ENCODE measurements at regions not wholly inside any gene's neighbourhood (a gene's known extent, or its start where the extent isn't known, plus 50 kb on each side); places are given as distances from the start of the nearest gene placed in this dataset.

- H3K4me3 ChIP-seq (replicated peaks in 1 of 3; ENCODE audit: insufficient read depth in 1 of 3, low read depth in 1 of 3, low read length in 3 of 3) = no peak overlapping the region
- H3K27ac ChIP-seq (ENCODE audit: insufficient read depth, low read depth, low read length) = no peak overlapping the region
- dilution Hi-C loops (cut with MboI; ENCODE audit: extremely low pct_ligation_motif_present, low sequenced_read_pairs) = no loop called here
- no peak overlapping the region for H3K4me2 ChIP-seq (ENCODE audit: insufficient read depth, low read length)
- BruUV-seq (replicated peaks) = no TSS peak
- H3K79me2 ChIP-seq (ENCODE audit: control insufficient read depth, insufficient read depth, low read length) = no peaks in the 10 kb centered on the region
- H3K4me1 ChIP-seq (ENCODE audit: control insufficient read depth, extremely low read depth, insufficient read depth, low read length) = no peaks in the 10 kb centered on the region
- FAIRE-seq = no peak
- no peaks in the 10 kb centered on the region for H3K9me1 ChIP-seq (replicated peaks; ENCODE audit: control insufficient read depth, extremely low read depth, insufficient read depth, low read length)
- no peak overlapping the region for H2AFZ ChIP-seq (ENCODE audit: low read depth, low read length)
- no peak for TF ChIP-seq CTCF (IDR thresholded peaks at IDR 0.05; ENCODE audit: extremely low read depth in 1 of 2, insufficient read depth in 1 of 2, low read depth in 1 of 2, low read length in 2 of 2)
- no peak for TF ChIP-seq POLR2A (IDR thresholded peaks at IDR 0.05; ENCODE audit: low read depth, low read length)
- TF ChIP-seq JUN (IDR thresholded peaks at IDR 0.05; ENCODE audit: borderline replicate concordance, insufficient read depth, insufficient read length, low read depth) = no peak
- TF ChIP-seq, protein P1, sequence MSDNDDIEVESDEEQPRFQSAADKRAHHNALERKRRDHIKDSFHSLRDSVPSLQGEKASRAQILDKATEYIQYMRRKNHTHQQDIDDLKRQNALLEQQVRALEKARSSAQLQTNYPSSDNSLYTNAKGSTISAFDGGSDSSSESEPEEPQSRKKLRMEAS (IDR thresholded peaks at IDR 0.05; ENCODE audit: insufficient read depth, insufficient read length) = no peak
- no peak for TF ChIP-seq EZH2 (IDR thresholded peaks at IDR 0.05; ENCODE audit: borderline replicate concordance, low read depth, low read length, severe bottlenecking)
- no peak for TF ChIP-seq MYC (IDR thresholded peaks at IDR 0.05; ENCODE audit: low read depth, low read length)
- TF ChIP-seq FOS (IDR thresholded peaks at IDR 0.05; ENCODE audit: borderline replicate concordance, insufficient read depth, low read length) = no peak
- no peak for TF ChIP-seq POLR2AphosphoS5 (IDR thresholded peaks at IDR 0.05; ENCODE audit: insufficient read depth, low read depth, low read length)
- no peak for TF ChIP-seq GATA2 (IDR thresholded peaks at IDR 0.05; ENCODE audit: insufficient read depth, insufficient read length, low read depth, low read length)
- no peaks in the 10 kb centered on the region for H4K20me1 ChIP-seq (replicated peaks; ENCODE audit: control insufficient read depth, extremely low read depth, insufficient read depth, low read length)
- intact Hi-C loops (cut with micrococcal nuclease) = no loop called here
- H3K27me3 ChIP-seq (ENCODE audit: control insufficient read depth in 2 of 2, insufficient read depth in 2 of 2, low read length in 2 of 2) = no peaks in the 10 kb centered on the region
- H3K9me3 ChIP-seq (replicated peaks; ENCODE audit: control insufficient read depth, insufficient read depth, low read length) = peaks cover 13% of the 10 kb centered on the region
- ChIA-PET POLR2A (no interaction called here), CTCF (no interaction called here)
- no peaks in the 10 kb centered on the region for H3K36me3 ChIP-seq (ENCODE audit: control insufficient read depth in 2 of 2, extremely low read depth in 1 of 2, insufficient read depth in 2 of 2, low read length in 2 of 2)
- no peak overlapping the region for H3K9ac ChIP-seq (replicated peaks; ENCODE audit: extremely low read depth, insufficient read depth, low read length)
- no peak for DNase-seq (ENCODE audit: low read depth, low spot score)
These were observed 399.4 kb downstream of the TMEM121 start for GRCh38 chr14:105925615-105926372.

Data from endothelial cell of umbilical vein (primary cell).